Activated T-cell treated with anti-CD3 and anti-CD28 coated beads, Interleukin-2, amount 50 U/mL, for 4 hours (primary cell): ENCODE measurements at regions not wholly inside any gene's neighbourhood (a gene's known extent, or its start where the extent isn't known, plus 50 kb on each side); places are given as distances from the start of the nearest gene placed in this dataset.
"Not testable (repeated sequence)": the region's sequence is repeated elsewhere in the genome, so short reads cannot be mapped to it uniquely, and the experiment has no call there.

Experiments used
- ATAC-seq, 2 donors: fragments of 200-7000 bp; cut with Tn5 transposase; one replicate each; pipeline ENCODE4 v1.10.0; 2021
- DNase-seq: peaks from one replicate; pipeline ENCODE4 v3.0.0-alpha.2; 2020
- H3K27me3 Mint-ChIP-seq: one replicate; pipeline ENCODE4 v1.8.0; 2021; ENCODE audit warnings: low read depth, mixed read lengths
- H3K36me3 Mint-ChIP-seq: one replicate; pipeline ENCODE4 v1.8.0; 2022; ENCODE audit warnings: mixed read lengths; ENCODE audit not compliant: insufficient read depth
- H3K4me1 Mint-ChIP-seq: one replicate; pipeline ENCODE4 v1.8.0; 2021; ENCODE audit warnings: low read depth, mixed read lengths
- H3K4me3 Mint-ChIP-seq: one replicate; pipeline ENCODE4 v1.8.0; 2021; ENCODE audit warnings: mild to moderate bottlenecking, moderate library complexity, mixed read lengths
- H3K9me3 Mint-ChIP-seq: one replicate; pipeline ENCODE4 v1.8.0; 2021; ENCODE audit warnings: mixed read lengths

GRCh38 chr17:33562792-33563191 is 269.7 kb upstream of the ASIC2 start:
- H3K9me3 Mint-ChIP-seq = peaks cover 5% of the 10 kb centered on the region
- no peaks in the 10 kb centered on the region for H3K4me1 Mint-ChIP-seq
- no peak overlapping the region for H3K4me3 Mint-ChIP-seq
- no peaks in the 10 kb centered on the region for H3K36me3 Mint-ChIP-seq
- H3K27me3 Mint-ChIP-seq = peaks cover 3% of the 10 kb centered on the region
- ATAC-seq = no peak
- DNase-seq = no peak

- Mint-ChIP-seq H3K9me3 (peaks cover 2% of the 10 kb centered on the region), H3K4me3 (no peak overlapping the region), H3K36me3 (no peaks in the 10 kb centered on the region), H3K4me1 (no peaks in the 10 kb centered on the region), H3K27me3 (peaks cover 3% of the 10 kb centered on the region)
- ATAC-seq (no peak), DNase-seq (no peak)
Measured at GRCh38 chr17:33564146-33564545, 271.1 kb upstream of the ASIC2 start.

- Mint-ChIP-seq H3K4me3 (no peak overlapping the region), H3K4me1 (no peaks in the 10 kb centered on the region), H3K36me3 (no peaks in the 10 kb centered on the region), H3K27me3 (no peaks in the 10 kb centered on the region), H3K9me3 (no peaks in the 10 kb centered on the region)
- DNase-seq (no peak), ATAC-seq (no peak)
Measured at GRCh38 chr17:33567223-33567622, 274.1 kb upstream of the ASIC2 start.

- DNase-seq (no peak), ATAC-seq (no peak)
- Mint-ChIP-seq H3K4me1 (no peaks in the 10 kb centered on the region), H3K9me3 (no peaks in the 10 kb centered on the region), H3K27me3 (peaks cover 7% of the 10 kb centered on the region), H3K4me3 (no peak overlapping the region), H3K36me3 (no peaks in the 10 kb centered on the region)
Measured at GRCh38 chr17:33572615-33573014, 279.5 kb upstream of the ASIC2 start.

GRCh38 chr17:33574942-33575445 is 281.9 kb upstream of the ASIC2 start:
- Mint-ChIP-seq H3K27me3 (peaks cover 7% of the 10 kb centered on the region), H3K9me3 (no peaks in the 10 kb centered on the region), H3K4me1 (no peaks in the 10 kb centered on the region), H3K4me3 (no peak overlapping the region), H3K36me3 (no peaks in the 10 kb centered on the region)
- DNase-seq (no peak), ATAC-seq (no peak)

GRCh38 chr17:33579740-33580139 is 286.6 kb upstream of the ASIC2 start:
- not testable (repeated sequence) for H3K4me1 Mint-ChIP-seq, DNase-seq, H3K36me3 Mint-ChIP-seq, H3K4me3 Mint-ChIP-seq, H3K9me3 Mint-ChIP-seq, H3K27me3 Mint-ChIP-seq, ATAC-seq

- no peak overlapping the region for H3K4me3 Mint-ChIP-seq
- no peaks in the 10 kb centered on the region for H3K9me3 Mint-ChIP-seq
- no peak for DNase-seq
- peaks cover 6% of the 10 kb centered on the region for H3K27me3 Mint-ChIP-seq
- H3K4me1 Mint-ChIP-seq = no peaks in the 10 kb centered on the region
- no peaks in the 10 kb centered on the region for H3K36me3 Mint-ChIP-seq
- no peak for ATAC-seq
Measured at GRCh38 chr17:33580215-33580614, 287.1 kb upstream of the ASIC2 start.

GRCh38 chr17:33582661-33583060 is 289.6 kb upstream of the ASIC2 start:
- H3K4me1 Mint-ChIP-seq = no peaks in the 10 kb centered on the region
- H3K27me3 Mint-ChIP-seq = peaks cover 6% of the 10 kb centered on the region
- no peak for DNase-seq
- H3K9me3 Mint-ChIP-seq = no peaks in the 10 kb centered on the region
- no peaks in the 10 kb centered on the region for H3K36me3 Mint-ChIP-seq
- no peak overlapping the region for H3K4me3 Mint-ChIP-seq
- ATAC-seq = no peak

- no peaks in the 10 kb centered on the region for H3K36me3 Mint-ChIP-seq
- H3K4me3 Mint-ChIP-seq = no peak overlapping the region
- ATAC-seq (no peak), DNase-seq (no peak)
- H3K27me3 Mint-ChIP-seq = peaks cover 9% of the 10 kb centered on the region
- no peaks in the 10 kb centered on the region for H3K9me3 Mint-ChIP-seq
- H3K4me1 Mint-ChIP-seq = no peaks in the 10 kb centered on the region
Measured at GRCh38 chr17:33583518-33584417, 290.7 kb upstream of the ASIC2 start.

GRCh38 chr17:33593991-33594390 is 300.9 kb upstream of the ASIC2 start:
- Mint-ChIP-seq H3K27me3 (peaks cover 15% of the 10 kb centered on the region), H3K36me3 (no peaks in the 10 kb centered on the region), H3K4me3 (no peak overlapping the region), H3K9me3 (no peaks in the 10 kb centered on the region), H3K4me1 (no peaks in the 10 kb centered on the region)
- ATAC-seq (no peak), DNase-seq (no peak)

- Mint-ChIP-seq H3K4me3 (no peak overlapping the region), H3K4me1 (no peaks in the 10 kb centered on the region), H3K9me3 (no peaks in the 10 kb centered on the region), H3K36me3 (no peaks in the 10 kb centered on the region), H3K27me3 (peaks cover 10% of the 10 kb centered on the region)
- ATAC-seq = no peak
- DNase-seq = no peak
Measured at GRCh38 chr17:33595828-33596227, 302.7 kb upstream of the ASIC2 start.

- DNase-seq = no peak
- no peak for ATAC-seq
- Mint-ChIP-seq H3K36me3 (no peaks in the 10 kb centered on the region), H3K9me3 (no peaks in the 10 kb centered on the region), H3K27me3 (peaks cover 8% of the 10 kb centered on the region), H3K4me1 (no peaks in the 10 kb centered on the region), H3K4me3 (no peak overlapping the region)
Measured at GRCh38 chr17:33596899-33597298, 303.8 kb upstream of the ASIC2 start.

GRCh38 chr17:33598797-33599196 is 305.7 kb upstream of the ASIC2 start:
- H3K4me1 Mint-ChIP-seq = no peaks in the 10 kb centered on the region
- H3K9me3 Mint-ChIP-seq = no peaks in the 10 kb centered on the region
- H3K27me3 Mint-ChIP-seq = peaks cover 1% of the 10 kb centered on the region
- DNase-seq (no peak), ATAC-seq (no peak)
- H3K4me3 Mint-ChIP-seq = no peak overlapping the region
- H3K36me3 Mint-ChIP-seq = no peaks in the 10 kb centered on the region

- Mint-ChIP-seq H3K27me3 (peaks cover 4% of the 10 kb centered on the region), H3K36me3 (no peaks in the 10 kb centered on the region), H3K4me3 (no peak overlapping the region), H3K9me3 (no peaks in the 10 kb centered on the region), H3K4me1 (no peaks in the 10 kb centered on the region)
- DNase-seq (no peak), ATAC-seq (no peak)
Measured at GRCh38 chr17:33602981-33603380, 309.9 kb upstream of the ASIC2 start.

GRCh38 chr17:33603789-33604188 is 310.7 kb upstream of the ASIC2 start:
- H3K36me3 Mint-ChIP-seq = no peaks in the 10 kb centered on the region
- no peaks in the 10 kb centered on the region for H3K9me3 Mint-ChIP-seq
- no peak for ATAC-seq
- no peak overlapping the region for H3K4me3 Mint-ChIP-seq
- no peak for DNase-seq
- H3K27me3 Mint-ChIP-seq = peaks cover 4% of the 10 kb centered on the region
- no peaks in the 10 kb centered on the region for H3K4me1 Mint-ChIP-seq
